Subcutaneous abdominal adipose tissue (tissue), 5 donors: ENCODE measurements at regions not wholly inside any gene's neighbourhood (a gene's known extent, or its start where the extent isn't known, plus 50 kb on each side); places are given as distances from the start of the nearest gene placed in this dataset.
"Not testable (repeated sequence)": the region's sequence is repeated elsewhere in the genome, so short reads cannot be mapped to it uniquely, and the experiment has no call there.

Experiments used
- H3K27ac ChIP-seq: one replicate; pipeline ENCODE4 v1.7.0; 2013; ENCODE audit warnings: low read depth, mild to moderate bottlenecking, inconsistent platforms, low read length, moderate library complexity
- H3K27me3 ChIP-seq, 5 donors: one replicate each; pipeline ENCODE4 v1.7.0; 2013; ENCODE audit warnings: low read length in 5 of 5, inconsistent platforms in 1 of 5; ENCODE audit not compliant: control insufficient read depth in 5 of 5, insufficient read depth in 4 of 5
- H3K36me3 ChIP-seq, 5 donors: one replicate each; pipeline ENCODE4 v1.7.0; 2013; ENCODE audit warnings: low read length in 5 of 5; ENCODE audit not compliant: control insufficient read depth in 5 of 5, insufficient read depth in 5 of 5
- H3K4me1 ChIP-seq, 5 donors: one replicate each; pipeline ENCODE4 v1.7.0; 2013; ENCODE audit warnings: low read length in 5 of 5, mild to moderate bottlenecking in 3 of 5, moderate library complexity in 1 of 5; ENCODE audit not compliant: control insufficient read depth in 5 of 5, insufficient read depth in 5 of 5
- H3K4me3 ChIP-seq, 5 donors: one replicate each; pipeline ENCODE4 v1.7.0; 2013; ENCODE audit warnings: low read length in 5 of 5, low read depth in 1 of 5
- H3K9ac ChIP-seq, 5 donors: one replicate each; pipeline ENCODE4 v1.7.0; 2013; ENCODE audit warnings: low read length in 5 of 5, mild to moderate bottlenecking in 4 of 5, moderate library complexity in 3 of 5
- H3K9me3 ChIP-seq, 5 donors: one replicate each; pipeline ENCODE4 v1.7.0; 2013; ENCODE audit warnings: low read length in 5 of 5; ENCODE audit not compliant: control insufficient read depth in 5 of 5
- donor health status: healthy.
- donor health status: healthy.
- donor health status: healthy.
- donor health status: healthy.
- donor health status: healthy.

DNA sequence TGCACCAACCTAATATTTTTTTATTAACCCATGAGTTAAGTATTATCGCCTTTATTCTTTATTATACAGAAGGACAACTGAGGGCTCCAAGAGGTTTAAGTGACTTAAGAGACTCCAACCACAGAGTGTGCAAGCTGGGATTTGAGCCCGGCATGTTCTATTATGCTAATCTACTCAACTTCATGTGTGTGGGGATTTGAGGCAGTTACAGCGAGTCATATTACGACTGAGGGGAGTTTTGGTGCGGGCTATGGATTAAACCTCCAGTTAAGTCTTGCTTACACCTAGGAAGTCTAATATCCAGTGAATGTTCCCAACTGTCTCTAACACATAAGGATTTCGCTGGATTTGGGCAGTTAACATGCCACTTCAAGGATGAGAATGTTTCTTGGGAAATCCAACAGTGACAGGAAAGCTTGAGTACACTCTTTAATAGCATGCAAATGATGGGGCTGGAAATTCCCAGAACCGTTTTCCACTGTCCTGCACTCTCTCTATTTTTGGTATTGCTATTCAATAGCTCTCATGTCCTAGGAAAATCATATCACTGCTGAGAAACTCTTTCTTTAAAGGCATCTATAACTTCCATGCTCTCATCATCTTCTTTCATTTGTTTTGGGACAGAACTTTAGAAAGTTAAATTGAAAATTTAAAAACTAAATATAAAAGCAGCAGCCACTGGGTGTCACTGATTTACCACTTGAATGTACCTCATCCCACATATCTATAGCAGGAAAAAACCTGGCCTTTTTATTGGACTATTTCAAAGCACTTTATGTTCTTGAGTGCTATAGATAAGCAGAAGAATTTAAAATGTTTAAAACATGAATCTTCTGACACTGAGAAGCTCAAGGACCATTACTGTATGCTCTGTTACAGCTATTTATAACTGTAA, 165.1 kb upstream of the TTC29 start:
- Histone ChIP-seq H3K27me3 (no peaks in the 10 kb centered on the region), H3K36me3 (no peaks in the 10 kb centered on the region), H3K9ac (no peak overlapping the region), H3K4me1 (peaks cover 0 to 7% (median 0%) of the 10 kb centered on the region in 5 donors), H3K9me3 (peaks cover 0 to 2% (median 0%) of the 10 kb centered on the region in 5 donors), H3K27ac (no peak overlapping the region), H3K4me3 (no peak overlapping the region)

DNA sequence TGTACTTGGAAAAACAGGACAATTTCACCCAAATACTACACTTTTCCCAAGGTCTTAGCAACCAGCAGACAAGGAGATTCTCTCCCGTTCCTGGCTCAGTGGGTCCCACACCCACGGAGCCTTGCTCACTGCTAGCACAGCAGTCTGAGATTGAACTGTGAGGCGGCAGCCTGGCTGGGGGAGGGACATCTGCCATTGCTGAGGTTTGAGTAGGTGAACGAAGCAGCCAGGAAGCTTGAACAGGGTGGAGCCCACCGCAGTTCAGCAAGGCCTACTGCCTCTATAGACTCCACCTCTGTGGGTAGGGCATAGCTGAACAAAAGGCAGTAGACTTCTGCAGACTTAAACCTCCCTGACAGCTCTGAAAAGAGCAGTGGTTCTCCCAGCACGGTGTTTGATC, 166.5 kb upstream of the TTC29 start:
- H3K9ac ChIP-seq, H3K36me3 ChIP-seq, H3K9me3 ChIP-seq, H3K4me3 ChIP-seq, H3K27ac ChIP-seq, H3K27me3 ChIP-seq: not testable (repeated sequence)
- peaks cover 0 to 12% (median under 1%) of the 10 kb centered on the region in 5 donors for H3K4me1 ChIP-seq

DNA sequence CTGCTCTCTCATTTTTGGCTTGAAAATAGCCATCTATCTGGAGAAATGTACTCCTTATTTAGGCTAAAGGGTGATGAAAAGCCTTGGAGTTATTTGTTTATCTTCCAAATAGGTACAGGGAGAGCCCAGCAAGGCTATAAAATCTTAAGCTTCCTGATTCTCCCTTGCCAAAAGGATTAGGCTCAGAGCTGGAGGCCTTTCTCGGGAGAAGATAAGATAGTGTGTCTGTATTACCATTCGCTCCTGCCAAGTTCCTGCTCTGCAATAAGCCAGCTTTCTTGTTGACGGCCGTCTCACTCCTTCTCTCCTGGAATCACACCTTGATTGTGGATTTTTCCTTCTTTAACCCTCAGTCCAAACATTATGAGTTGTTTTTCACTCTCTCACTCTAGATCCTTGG, 171.8 kb upstream of the TTC29 start:
- Histone ChIP-seq H3K27me3 (no peaks in the 10 kb centered on the region), H3K4me3 (no peak overlapping the region), H3K4me1 (peaks cover 0 to 20% (median 8%) of the 10 kb centered on the region in 5 donors), H3K9ac (peak overlapping the region in 2 of 5 donors; percentile 28 to 62), H3K36me3 (no peaks in the 10 kb centered on the region), H3K27ac (no peak overlapping the region), H3K9me3 (peaks cover 0 to 2% (median 0%) of the 10 kb centered on the region in 5 donors)

DNA sequence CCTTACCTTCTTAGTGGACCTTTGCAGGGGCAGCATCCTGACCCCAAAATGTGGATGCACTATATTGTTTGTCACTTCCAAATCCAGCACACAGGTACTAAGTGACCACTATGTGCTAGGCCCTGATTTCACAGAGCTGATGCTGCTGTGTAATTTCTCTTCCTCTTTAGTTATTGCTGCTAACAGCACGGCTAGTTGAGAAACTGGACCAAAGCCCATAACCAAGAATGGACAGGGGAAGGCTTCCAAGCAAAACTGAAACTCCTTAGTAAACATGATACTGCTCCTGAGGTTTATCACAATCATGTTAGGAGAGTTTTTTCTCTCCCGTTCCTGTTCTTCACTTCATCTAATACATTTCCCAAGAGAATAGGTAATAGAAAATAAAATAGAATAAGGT, 172.9 kb upstream of the TTC29 start:
- Histone ChIP-seq H3K27ac (no peak overlapping the region), H3K9ac (no peak overlapping the region), H3K36me3 (no peaks in the 10 kb centered on the region), H3K27me3 (no peaks in the 10 kb centered on the region), H3K4me1 (peaks cover 0 to 20% (median 8%) of the 10 kb centered on the region in 5 donors), H3K9me3 (peaks cover 0 to 2% (median 0%) of the 10 kb centered on the region in 5 donors), H3K4me3 (no peak overlapping the region)

DNA sequence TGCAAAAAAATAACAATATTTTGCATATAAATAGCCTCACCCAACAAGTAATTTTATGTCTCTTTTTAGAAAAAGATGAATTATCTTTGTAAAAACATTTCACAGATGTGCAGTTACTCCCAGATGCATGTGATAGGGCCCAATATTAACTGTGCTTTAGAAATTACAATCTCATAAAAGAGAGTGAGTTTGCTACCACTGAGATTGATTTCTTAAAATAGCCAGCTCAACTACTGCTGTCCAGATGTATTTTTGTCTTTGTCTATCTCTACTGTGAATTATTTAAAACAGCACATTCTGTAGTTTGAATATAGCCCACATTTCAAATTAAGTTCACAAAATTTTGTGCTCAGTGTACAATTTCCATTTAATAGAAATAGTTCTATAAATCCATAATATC, 177.0 kb upstream of the TTC29 start:
- Histone ChIP-seq H3K27me3 (no peaks in the 10 kb centered on the region), H3K27ac (no peak overlapping the region), H3K4me3 (no peak overlapping the region), H3K9me3 (no peaks in the 10 kb centered on the region), H3K4me1 (peaks cover 0 to 11% (median 4%) of the 10 kb centered on the region in 5 donors), H3K9ac (no peak overlapping the region), H3K36me3 (no peaks in the 10 kb centered on the region)

DNA sequence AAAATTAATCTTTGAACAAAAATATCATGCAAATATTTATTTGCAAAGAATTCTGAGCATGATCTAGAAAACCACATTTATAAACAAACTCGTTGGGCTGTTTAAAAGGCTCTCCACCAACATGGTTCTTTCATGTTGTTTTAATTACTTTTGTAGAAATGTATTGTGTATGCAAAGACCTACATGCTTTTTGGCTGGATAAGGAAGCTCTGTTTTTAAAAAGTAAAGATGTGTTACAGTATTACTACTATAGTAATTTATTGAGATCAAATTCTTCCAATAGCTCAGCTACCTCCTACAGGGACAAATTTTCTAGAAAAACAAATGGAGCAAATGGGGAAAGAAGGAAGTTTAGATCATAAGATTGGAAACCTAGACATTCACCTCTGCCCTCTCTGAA, 177.5 kb upstream of the TTC29 start:
- Histone ChIP-seq H3K4me3 (no peak overlapping the region), H3K4me1 (peaks cover 0 to 7% (median 4%) of the 10 kb centered on the region in 5 donors), H3K27ac (no peak overlapping the region), H3K9me3 (no peaks in the 10 kb centered on the region), H3K36me3 (no peaks in the 10 kb centered on the region), H3K9ac (no peak overlapping the region), H3K27me3 (no peaks in the 10 kb centered on the region)

DNA sequence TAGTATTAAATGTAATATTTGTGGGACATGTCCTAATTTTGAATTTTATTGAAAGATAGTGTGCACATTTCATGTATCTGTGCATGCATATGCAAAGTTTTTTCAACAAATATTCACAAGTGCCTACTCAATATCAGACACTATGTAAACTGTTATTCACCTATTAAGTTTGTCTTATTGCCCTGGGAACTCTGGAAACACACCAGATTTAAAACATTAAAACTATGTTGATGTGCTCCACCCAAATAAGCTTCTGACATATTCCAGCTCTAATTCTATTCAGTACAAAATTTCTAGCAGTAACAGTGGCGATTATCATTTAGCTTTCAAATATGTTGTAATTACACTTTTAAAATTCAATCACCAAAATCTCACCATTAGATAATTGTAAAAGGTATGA, 183.1 kb upstream of the TTC29 start:
- Histone ChIP-seq H3K27ac (no peak overlapping the region), H3K27me3 (no peaks in the 10 kb centered on the region), H3K9me3 (no peaks in the 10 kb centered on the region), H3K4me3 (no peak overlapping the region), H3K4me1 (no peaks in the 10 kb centered on the region), H3K36me3 (no peaks in the 10 kb centered on the region), H3K9ac (no peak overlapping the region)

DNA sequence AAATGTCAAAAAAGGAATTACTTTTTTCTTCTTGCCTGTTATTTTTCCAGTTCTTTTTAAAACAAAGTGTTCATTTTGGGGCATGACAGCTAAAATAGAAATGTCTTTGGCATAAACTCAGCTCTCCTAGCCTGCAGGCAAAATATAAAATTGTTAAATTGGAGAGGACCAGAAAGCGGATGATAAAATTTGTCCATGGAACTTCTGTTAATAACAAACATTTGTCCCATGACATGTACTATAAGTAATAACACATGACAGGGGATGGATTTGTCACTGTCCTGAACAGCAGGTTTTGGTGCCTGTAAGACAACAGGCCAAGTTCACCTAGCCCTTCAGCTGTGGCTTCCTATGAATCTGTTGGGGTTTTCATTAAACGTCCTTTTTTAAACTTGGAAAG, 184.0 kb upstream of the TTC29 start:
- Histone ChIP-seq H3K9ac (no peak overlapping the region), H3K4me3 (no peak overlapping the region), H3K27ac (no peak overlapping the region), H3K27me3 (no peaks in the 10 kb centered on the region), H3K4me1 (no peaks in the 10 kb centered on the region), H3K9me3 (no peaks in the 10 kb centered on the region), H3K36me3 (no peaks in the 10 kb centered on the region)

DNA sequence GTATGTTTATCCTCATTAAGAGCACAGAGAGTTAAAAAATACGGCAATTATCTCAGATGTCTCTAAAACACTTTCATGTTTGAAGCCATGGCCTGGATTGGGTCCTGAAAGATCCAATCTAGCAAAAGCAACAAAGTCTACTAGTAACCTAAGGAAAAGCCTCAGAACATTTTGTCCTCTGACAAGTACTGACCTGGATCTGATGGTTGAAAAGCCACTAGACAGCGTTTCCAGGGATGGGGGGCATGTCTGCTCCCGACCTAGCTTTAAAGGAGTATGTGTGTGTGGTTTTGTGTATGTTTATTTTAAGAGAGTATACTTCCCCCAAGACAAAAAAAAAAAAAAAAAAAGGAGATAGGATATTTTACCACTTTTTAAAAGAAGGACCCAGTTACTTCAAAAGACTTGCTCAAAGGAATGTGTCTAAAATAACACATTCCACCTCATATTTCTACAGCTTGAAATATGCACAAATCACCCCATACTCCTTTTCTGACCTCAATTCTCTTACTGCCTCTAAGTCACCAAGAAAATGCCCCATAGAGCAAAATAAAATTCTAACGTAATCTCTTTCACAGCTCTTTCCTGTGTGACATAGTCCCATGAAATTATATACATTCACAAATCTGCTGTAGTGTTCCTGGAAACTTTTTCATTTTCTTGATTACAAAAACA, 189.0 kb upstream of the TTC29 start:
- no peaks in the 10 kb centered on the region for H3K9me3 ChIP-seq
- no peak overlapping the region for H3K4me3 ChIP-seq
- H3K9ac ChIP-seq, result no peak overlapping the region
- H3K4me1 ChIP-seq, result peaks cover 0 to 28% (median 18%) of the 10 kb centered on the region in 5 donors
- H3K27ac ChIP-seq, result no peak overlapping the region
- no peaks in the 10 kb centered on the region for H3K27me3 ChIP-seq
- no peaks in the 10 kb centered on the region for H3K36me3 ChIP-seq

DNA sequence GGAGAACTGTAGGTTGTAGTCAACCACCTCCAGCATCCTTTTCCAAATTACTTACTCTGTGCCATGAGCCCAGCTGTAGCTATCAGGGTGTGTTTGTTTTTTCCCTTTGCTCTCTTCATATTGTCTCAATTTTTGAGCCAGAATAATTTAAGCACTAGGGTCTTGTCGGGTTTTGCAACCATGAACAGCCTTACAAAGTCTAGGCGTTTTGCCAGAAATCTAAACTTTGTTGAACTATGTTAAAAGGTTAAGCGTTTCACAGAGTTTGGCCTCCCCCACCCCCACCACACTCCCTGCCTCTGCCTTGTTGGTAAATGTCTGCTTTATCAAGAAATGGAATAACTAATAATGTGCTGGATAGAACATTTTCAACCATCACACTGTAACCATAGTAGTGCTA, 190.6 kb upstream of the TTC29 start:
- Histone ChIP-seq H3K36me3 (no peaks in the 10 kb centered on the region), H3K4me1 (peaks cover 0 to 28% (median 18%) of the 10 kb centered on the region in 5 donors), H3K9ac (no peak overlapping the region), H3K27me3 (no peaks in the 10 kb centered on the region), H3K9me3 (no peaks in the 10 kb centered on the region), H3K27ac (peak overlapping the region; percentile 56), H3K4me3 (peak overlapping the region in 1 of 5 donors; percentile 23)
